ENCODE measurements at regions not wholly inside any gene's neighbourhood (a gene's known extent, or its start where the extent isn't known, plus 50 kb on each side); places are given as distances from the start of the nearest gene placed in this dataset.

DNA sequence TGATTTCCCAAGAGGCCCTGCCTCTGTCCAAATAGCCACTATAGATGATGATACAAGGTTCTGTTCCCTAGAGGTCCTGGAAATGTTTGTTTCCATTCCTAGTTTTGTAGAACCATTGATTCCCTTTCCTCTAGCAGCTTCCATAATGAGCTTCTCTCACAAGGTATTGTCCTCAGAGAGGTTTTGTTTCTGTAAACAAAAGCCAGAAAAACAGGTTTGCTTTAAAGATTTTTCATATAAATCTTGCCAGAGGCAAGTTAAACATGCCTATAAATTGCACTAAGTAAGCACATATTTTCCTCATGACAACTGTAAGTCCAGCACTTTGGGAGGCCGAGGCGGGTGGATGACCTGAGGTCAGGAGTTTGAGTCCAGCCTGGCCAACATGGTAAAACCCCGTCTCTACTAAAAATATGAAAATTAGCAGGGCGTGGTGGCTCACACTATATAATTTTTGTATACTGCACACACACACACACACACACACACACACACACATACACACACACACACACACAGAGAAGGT, 1787.7 kb downstream of the EFNA5 start:
- Histone ChIP-seq H3K4me3 (ENCODE audit: control insufficient read depth in 2 of 3, extremely low read depth in 1 of 3, insufficient read depth in 2 of 3, low read depth in 1 of 3, low read length in 3 of 3) (no peak overlapping the region), H4K20me1 (ENCODE audit: control insufficient read depth, extremely low read depth, insufficient read depth, low read length) (no peaks in the 10 kb centered on the region), H3K36me3 (ENCODE audit: control insufficient read depth in 2 of 2, extremely low read depth in 1 of 2, insufficient read depth in 2 of 2, low read length in 2 of 2) (no peaks in the 10 kb centered on the region), H3K27ac (ENCODE audit: control insufficient read depth, insufficient read depth, low read length) (no peak overlapping the region), H3K9ac (ENCODE audit: control insufficient read depth, extremely low read depth, insufficient read depth, low read length) (no peak overlapping the region), H3K27me3 (ENCODE audit: control insufficient read depth, extremely low read depth, insufficient read depth, low read length) (no peaks in the 10 kb centered on the region), H3K79me2 (ENCODE audit: control insufficient read depth, insufficient read depth, low read length) (no peaks in the 10 kb centered on the region), H3K9me3 (ENCODE audit: control insufficient read depth, low read depth, low read length) (no peaks in the 10 kb centered on the region), H3K9me1 (ENCODE audit: control insufficient read depth, extremely low read depth, insufficient read depth, low read length) (no peaks in the 10 kb centered on the region), H2AFZ (ENCODE audit: control insufficient read depth, low read length) (no peak overlapping the region), H3K4me1 (ENCODE audit: control insufficient read depth, extremely low read depth, insufficient read depth, low read length) (no peaks in the 10 kb centered on the region), H3K4me2 (ENCODE audit: control insufficient read depth, extremely low read depth, insufficient read depth, low read depth, low read length) (no peak overlapping the region)
- DNase-seq (ENCODE audit: low read depth, low spot score): no peak
- TF ChIP-seq, protein P1, sequence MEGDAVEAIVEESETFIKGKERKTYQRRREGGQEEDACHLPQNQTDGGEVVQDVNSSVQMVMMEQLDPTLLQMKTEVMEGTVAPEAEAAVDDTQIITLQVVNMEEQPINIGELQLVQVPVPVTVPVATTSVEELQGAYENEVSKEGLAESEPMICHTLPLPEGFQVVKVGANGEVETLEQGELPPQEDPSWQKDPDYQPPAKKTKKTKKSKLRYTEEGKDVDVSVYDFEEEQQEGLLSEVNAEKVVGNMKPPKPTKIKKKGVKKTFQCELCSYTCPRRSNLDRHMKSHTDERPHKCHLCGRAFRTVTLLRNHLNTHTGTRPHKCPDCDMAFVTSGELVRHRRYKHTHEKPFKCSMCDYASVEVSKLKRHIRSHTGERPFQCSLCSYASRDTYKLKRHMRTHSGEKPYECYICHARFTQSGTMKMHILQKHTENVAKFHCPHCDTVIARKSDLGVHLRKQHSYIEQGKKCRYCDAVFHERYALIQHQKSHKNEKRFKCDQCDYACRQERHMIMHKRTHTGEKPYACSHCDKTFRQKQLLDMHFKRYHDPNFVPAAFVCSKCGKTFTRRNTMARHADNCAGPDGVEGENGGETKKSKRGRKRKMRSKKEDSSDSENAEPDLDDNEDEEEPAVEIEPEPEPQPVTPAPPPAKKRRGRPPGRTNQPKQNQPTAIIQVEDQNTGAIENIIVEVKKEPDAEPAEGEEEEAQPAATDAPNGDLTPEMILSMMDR (optimal IDR thresholded peaks at IDR 0.05 in 1 of 3, IDR thresholded peaks at IDR 0.05 in 1 of 3, conservative IDR thresholded peaks at IDR 0.05 in 1 of 3; ENCODE audit: extremely low read depth in 1 of 3, insufficient read depth in 2 of 3, low read length in 3 of 3): no peak
- no peak for TF ChIP-seq EZH2 (IDR thresholded peaks at IDR 0.05; ENCODE audit: low read length)
- no peak for FAIRE-seq
- dilution Hi-C loops (cut with MboI; ENCODE audit: extremely low pct_ligation_motif_present, low sequenced_read_pairs): no loop called here

DNA sequence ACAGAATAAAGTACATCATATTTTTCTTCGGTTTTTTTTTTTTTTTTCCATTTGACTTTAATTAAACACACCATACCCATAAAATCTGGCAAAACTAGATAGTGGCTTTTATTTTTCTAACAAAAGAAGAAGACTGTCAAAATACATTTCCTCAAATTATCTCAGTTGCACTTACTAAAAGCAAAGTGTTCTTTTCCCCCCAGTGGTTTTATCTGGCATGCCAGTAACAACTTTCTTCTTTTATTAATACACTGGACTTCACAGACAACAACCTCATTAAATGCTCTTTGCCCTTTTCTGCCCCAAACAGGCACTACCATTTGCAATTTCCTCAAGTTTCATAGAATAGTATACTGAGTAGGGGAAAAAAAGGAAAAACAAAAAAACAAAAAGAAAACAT, 1792.3 kb downstream of the EFNA5 start:
- TF ChIP-seq EZH2 (IDR thresholded peaks at IDR 0.05; ENCODE audit: low read length): no peak
- TF ChIP-seq, protein P1 (optimal IDR thresholded peaks at IDR 0.05 in 1 of 3, IDR thresholded peaks at IDR 0.05 in 1 of 3, conservative IDR thresholded peaks at IDR 0.05 in 1 of 3; ENCODE audit: extremely low read depth in 1 of 3, insufficient read depth in 2 of 3, low read length in 3 of 3): no peak
- dilution Hi-C loops (cut with MboI; ENCODE audit: extremely low pct_ligation_motif_present, low sequenced_read_pairs): no loop called here

More for the DNA sequence above, 1792.3 kb downstream of the EFNA5 start:
- no peak overlapping the region for H2AFZ ChIP-seq (ENCODE audit: control insufficient read depth, low read length)
- H3K4me1 ChIP-seq (ENCODE audit: control insufficient read depth, extremely low read depth, insufficient read depth, low read length): no peaks in the 10 kb centered on the region
- H3K27me3 ChIP-seq (ENCODE audit: control insufficient read depth, extremely low read depth, insufficient read depth, low read length): no peaks in the 10 kb centered on the region
- no peak overlapping the region for H3K27ac ChIP-seq (ENCODE audit: control insufficient read depth, insufficient read depth, low read length)
- no peak overlapping the region for H3K9ac ChIP-seq (ENCODE audit: control insufficient read depth, extremely low read depth, insufficient read depth, low read length)
- H3K9me1 ChIP-seq (ENCODE audit: control insufficient read depth, extremely low read depth, insufficient read depth, low read length): no peaks in the 10 kb centered on the region
- FAIRE-seq: no peak
- H4K20me1 ChIP-seq (ENCODE audit: control insufficient read depth, extremely low read depth, insufficient read depth, low read length): no peaks in the 10 kb centered on the region
- no peaks in the 10 kb centered on the region for H3K36me3 ChIP-seq (ENCODE audit: control insufficient read depth in 2 of 2, extremely low read depth in 1 of 2, insufficient read depth in 2 of 2, low read length in 2 of 2)
- H3K4me2 ChIP-seq (ENCODE audit: control insufficient read depth, extremely low read depth, insufficient read depth, low read depth, low read length): no peak overlapping the region
- H3K9me3 ChIP-seq (ENCODE audit: control insufficient read depth, low read depth, low read length): no peaks in the 10 kb centered on the region
- DNase-seq (ENCODE audit: low read depth, low spot score): no peak
- H3K4me3 ChIP-seq (ENCODE audit: control insufficient read depth in 2 of 3, extremely low read depth in 1 of 3, insufficient read depth in 2 of 3, low read depth in 1 of 3, low read length in 3 of 3): no peak overlapping the region
- no peaks in the 10 kb centered on the region for H3K79me2 ChIP-seq (ENCODE audit: control insufficient read depth, insufficient read depth, low read length)
